CD4-positive, alpha-beta T cell treated with Interferon gamma for 1 hour (primary cell): ENCODE measurements at regions not wholly inside any gene's neighbourhood (a gene's known extent, or its start where the extent isn't known, plus 50 kb on each side); places are given as distances from the start of the nearest gene placed in this dataset.
"Not testable (repeated sequence)": the region's sequence is repeated elsewhere in the genome, so short reads cannot be mapped to it uniquely, and the experiment has no call there.

ENCODE experiments used
- DNase-seq: peaks from one replicate; pipeline ENCODE4 v3.0.0-alpha.2; 2020

DNA sequence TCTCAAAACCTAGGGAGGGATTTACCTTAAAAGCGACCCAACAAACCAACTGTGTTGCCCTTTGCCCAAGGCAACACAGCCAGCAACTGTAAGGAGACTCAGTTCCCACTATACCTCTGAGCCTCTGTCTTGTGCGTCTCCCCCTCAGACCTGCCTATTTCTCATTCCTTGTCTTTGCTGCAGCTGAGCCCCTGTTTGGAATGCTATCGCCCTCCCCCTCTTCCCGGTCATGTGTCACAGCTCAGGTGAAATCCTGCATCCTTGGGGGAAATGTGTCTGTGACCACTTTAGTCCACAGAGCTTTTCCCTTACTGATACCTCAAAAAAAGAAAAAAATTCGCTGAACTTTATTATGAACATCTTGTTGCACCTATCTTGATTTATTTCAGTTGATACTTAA is 52.0 kb upstream of the LRIG1 start:
- no peak for DNase-seq

GRCh38 chr3:66553441-66554113 is 52.8 kb upstream of the LRIG1 start:
- DNase-seq = no peak

- no peak for DNase-seq
Observed at GRCh38 chr3:66554178-66554577, 53.4 kb upstream of the LRIG1 start.

- no peak for DNase-seq
Observed at GRCh38 chr3:66555214-66555844, 54.5 kb upstream of the LRIG1 start.

DNA sequence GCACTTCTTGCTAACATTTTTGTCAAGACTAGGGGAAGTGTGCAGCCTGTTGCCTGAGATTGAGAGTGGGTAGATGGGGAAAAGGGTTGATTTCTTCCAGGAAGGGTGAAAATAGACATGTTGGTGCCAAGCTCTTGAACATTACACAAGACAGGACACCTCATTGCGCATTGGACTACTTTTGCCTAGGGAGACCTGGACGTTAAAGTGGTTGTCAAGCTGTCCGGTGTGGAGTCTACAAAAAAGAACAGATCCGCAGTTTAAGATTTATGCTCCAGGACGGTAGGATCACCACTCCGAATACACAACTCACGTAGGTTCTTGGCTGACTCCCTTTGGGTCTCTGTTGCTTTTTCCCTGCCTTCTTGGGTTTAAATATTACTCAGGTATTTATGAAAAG is 56.3 kb upstream of the LRIG1 start:
- DNase-seq = no peak

GRCh38 chr3:66559924-66560323 is 59.1 kb upstream of the LRIG1 start:
- not testable (repeated sequence) for DNase-seq

DNA sequence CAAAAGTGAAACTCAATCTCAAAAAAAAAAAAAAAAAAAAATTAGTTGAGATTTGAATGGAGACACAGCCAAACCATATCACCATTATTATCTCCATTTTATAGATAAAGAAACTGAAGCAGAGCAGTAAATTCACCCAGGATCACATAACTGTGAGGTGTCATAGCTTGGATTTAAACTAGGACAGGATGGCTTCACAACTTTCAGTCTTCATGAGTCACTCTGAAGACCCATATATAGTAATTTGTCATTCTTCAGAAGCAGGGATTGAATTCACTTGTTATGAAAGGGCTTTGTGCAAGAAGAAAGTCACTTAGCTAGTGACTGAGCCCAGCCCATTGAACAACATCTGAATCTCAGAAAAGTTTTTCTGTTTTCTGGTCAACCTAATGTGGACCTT is 60.5 kb upstream of the LRIG1 start:
- no peak for DNase-seq

GRCh38 chr3:66565301-66565700 is 64.5 kb upstream of the LRIG1 start:
- no peak for DNase-seq

DNA sequence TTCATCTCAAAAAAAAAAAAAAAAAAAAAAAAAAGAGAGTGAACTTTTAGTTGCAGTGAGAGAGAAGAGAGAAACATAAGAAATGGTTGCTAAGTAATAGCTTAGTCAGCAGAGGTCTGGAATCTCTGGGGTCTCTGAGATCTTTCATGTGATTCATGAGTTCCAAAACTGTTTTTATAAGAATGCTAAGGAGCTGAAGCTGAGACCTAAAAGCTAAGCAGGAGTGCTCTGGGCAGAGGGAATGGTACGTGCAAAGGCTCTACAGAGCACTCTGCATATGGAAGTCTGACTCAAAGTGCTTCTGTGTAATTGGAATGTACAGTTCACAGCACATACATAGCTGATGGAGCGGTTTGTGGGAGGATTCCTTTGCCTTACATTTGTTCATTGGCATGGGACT is 66.3 kb upstream of the LRIG1 start:
- DNase-seq = no peak

- DNase-seq = no peak
Observed at GRCh38 chr3:66572090-66572675, 71.4 kb upstream of the LRIG1 start.

- no peak for DNase-seq
Observed at GRCh38 chr3:66572938-66573710, 72.3 kb upstream of the LRIG1 start.

GRCh38 chr3:66574091-66574490 is 73.3 kb upstream of the LRIG1 start:
- DNase-seq = no peak

DNA sequence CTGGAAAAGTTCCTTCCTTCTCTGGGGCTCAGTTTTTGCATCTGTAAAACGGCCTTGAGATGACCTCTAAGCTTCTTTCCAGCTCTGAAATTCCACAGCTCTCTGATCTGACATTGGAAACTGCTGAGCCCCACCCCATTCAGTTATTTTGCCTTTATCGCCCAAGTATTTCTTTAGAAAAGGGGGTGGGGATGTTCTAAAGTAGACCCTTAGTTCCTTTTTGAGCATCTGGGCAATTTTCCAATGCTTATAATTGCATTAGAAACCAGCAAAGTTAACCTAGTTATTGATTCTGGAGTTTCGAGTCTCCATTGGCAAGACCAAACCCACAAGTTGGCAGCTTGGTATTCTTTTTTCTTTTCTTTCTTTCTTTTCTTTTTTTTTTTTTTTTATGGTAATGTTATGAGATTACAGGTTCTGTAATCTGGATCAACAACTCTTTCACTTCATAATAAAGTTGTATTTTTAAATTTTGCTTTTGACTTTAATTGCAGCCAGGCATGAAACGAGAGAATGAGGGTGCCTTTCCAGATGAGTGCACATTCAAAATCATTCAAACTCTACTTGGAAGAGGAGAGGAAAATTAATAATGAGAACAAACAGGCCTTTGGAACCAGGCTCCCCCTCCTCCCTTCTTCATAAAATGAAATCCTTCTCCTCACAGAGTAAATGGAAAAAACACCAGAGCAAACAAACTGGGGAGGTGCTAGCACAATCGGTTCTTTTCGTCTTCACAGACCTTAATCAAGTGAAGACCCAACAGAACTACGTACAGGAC is 76.8 kb upstream of the LRIG1 start:
- no peak for DNase-seq

GRCh38 chr3:66581256-66581655 is 80.4 kb upstream of the LRIG1 start:
- DNase-seq = no peak

- peak; percentile 64 for DNase-seq
Observed at GRCh38 chr3:66582721-66583423, 82.0 kb upstream of the LRIG1 start.

GRCh38 chr3:66583424-66584040 is 82.7 kb upstream of the LRIG1 start:
- DNase-seq = no peak

DNA sequence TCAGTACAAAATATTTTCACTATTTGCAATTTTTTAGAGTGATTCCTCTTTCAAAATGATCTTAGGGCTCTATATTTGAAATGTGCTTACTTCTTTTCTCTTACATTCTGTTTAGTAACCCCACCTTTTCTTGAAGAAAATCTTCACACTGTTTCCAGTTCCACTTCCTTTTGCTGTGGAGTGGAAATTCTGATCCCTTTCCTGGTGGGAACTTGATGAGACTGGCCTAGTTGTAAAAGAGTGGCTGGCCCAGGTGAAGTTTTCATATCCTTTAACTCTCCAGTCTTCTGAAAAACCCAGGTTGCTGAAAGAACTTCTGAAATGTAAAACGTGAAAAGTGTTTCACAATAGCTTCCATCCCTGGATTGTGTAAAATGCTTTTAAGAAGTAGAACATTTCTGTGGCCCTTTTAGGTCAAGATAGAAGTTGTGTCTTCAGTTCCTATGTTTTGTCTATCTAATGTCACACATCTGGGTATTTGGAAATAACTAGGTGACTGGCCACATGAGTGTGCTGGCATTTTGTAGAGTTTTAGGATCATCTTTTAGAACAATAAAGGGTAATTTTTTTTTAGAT is 84.8 kb upstream of the LRIG1 start:
- DNase-seq = no peak

DNA sequence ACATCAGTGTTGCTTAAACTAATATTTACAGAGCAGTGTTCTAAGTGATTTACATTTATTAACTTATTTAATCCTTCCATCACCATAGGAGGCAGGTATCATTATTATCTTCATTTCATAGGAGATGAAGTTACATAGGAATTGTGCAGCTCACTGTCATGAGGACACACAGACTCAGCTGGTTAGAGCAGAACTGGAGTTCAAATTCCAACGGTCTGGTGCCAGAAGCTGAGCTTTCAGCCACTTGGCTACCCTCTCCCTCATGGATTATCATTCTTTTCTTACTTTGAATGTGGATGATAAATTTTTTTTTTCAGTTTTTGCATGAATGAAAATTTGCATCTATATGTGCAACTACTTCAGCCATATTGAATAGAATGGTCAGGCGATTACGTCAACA is 86.0 kb upstream of the LRIG1 start:
- DNase-seq = no peak

GRCh38 chr3:66588340-66588847 is 87.6 kb upstream of the LRIG1 start:
- DNase-seq = no peak

DNA sequence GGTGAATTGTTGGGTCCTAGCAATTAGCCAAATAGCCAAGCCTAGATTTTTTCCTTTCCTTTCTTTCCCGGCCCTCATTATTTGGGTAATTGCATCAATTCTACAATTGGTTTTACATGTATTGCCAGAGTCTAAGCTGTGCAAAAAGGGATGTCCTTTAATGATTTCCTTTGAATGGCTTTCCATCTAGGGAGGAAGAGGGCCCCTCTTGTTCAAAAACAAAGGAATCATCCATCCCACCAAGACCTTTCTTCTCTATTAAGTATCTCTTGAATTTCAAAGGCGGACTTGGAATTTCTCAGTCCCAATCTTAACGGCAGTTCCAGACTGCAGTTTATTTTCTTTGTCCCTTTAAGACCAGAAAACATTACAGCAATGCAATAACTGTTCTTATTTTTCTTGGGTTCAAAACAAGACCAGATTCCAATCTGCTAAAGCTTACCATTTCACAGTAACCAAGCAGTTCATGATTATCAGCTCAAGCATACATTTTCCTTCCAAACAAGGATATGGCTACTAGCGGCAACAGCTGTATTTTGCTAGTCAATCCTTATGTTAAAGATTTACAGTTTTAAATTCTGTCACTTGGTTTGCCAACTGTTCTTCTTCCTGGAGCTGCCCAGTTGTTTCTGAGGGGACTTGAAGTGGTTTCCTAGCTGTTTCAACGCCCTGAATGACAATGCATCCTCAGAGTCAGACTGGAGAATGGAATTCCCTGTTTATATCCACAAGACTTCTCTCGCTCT is 91.4 kb upstream of the LRIG1 start:
- no peak for DNase-seq
